ENCODE measurements at regions not wholly inside any gene's neighbourhood (a gene's known extent, or its start where the extent isn't known, plus 50 kb on each side); places are given as distances from the start of the nearest gene placed in this dataset.
"Not testable (repeated sequence)": the region's sequence is repeated elsewhere in the genome, so short reads cannot be mapped to it uniquely, and the experiment has no call there.

- DNase-seq = no peak
Measured at GRCh38 chr12:34398706-34399630, 376.7 kb downstream of the ALG10 start.

GRCh38 chr12:34399631-34400410, 377.5 kb downstream of the ALG10 start:
- no peak for DNase-seq

GRCh38 chr12:34400411-34400881, 378.1 kb downstream of the ALG10 start:
- DNase-seq = no peak

- DNase-seq = no peak
Measured at GRCh38 chr12:34400986-34401658, 378.8 kb downstream of the ALG10 start.

- DNase-seq = no peak
Measured at GRCh38 chr12:34401659-34402227, 379.4 kb downstream of the ALG10 start.

GRCh38 chr12:34402228-34402898, 380.1 kb downstream of the ALG10 start:
- no peak for DNase-seq

- no peak for DNase-seq
Measured at GRCh38 chr12:34402899-34403705, 380.8 kb downstream of the ALG10 start.

GRCh38 chr12:34403706-34404376, 381.5 kb downstream of the ALG10 start:
- DNase-seq = no peak

- no peak for DNase-seq
Measured at GRCh38 chr12:34404377-34405285, 382.3 kb downstream of the ALG10 start.

- DNase-seq = no peak
Measured at GRCh38 chr12:34405286-34406227, 383.3 kb downstream of the ALG10 start.

GRCh38 chr12:34406228-34406995, 384.1 kb downstream of the ALG10 start:
- no peak for DNase-seq

GRCh38 chr12:34406996-34407300, 384.7 kb downstream of the ALG10 start:
- DNase-seq = no peak

GRCh38 chr12:34407813-34408212, 385.5 kb downstream of the ALG10 start:
- no peak for DNase-seq

GRCh38 chr12:34431509-34431908, 409.2 kb downstream of the ALG10 start:
- DNase-seq = not testable (repeated sequence)
